GM19328 (cell line): ENCODE measurements at regions not wholly inside any gene's neighbourhood (a gene's known extent, or its start where the extent isn't known, plus 50 kb on each side); places are given as distances from the start of the nearest gene placed in this dataset.

Experiments
- ATAC-seq: cut with Tn5 transposase; IDR thresholded peaks from one replicate; pipeline ENCODE4 v1.9.1; 2021; ENCODE audit warnings: mild to moderate bottlenecking, moderate library complexity; ENCODE audit not compliant: unreplicated experiment

DNA sequence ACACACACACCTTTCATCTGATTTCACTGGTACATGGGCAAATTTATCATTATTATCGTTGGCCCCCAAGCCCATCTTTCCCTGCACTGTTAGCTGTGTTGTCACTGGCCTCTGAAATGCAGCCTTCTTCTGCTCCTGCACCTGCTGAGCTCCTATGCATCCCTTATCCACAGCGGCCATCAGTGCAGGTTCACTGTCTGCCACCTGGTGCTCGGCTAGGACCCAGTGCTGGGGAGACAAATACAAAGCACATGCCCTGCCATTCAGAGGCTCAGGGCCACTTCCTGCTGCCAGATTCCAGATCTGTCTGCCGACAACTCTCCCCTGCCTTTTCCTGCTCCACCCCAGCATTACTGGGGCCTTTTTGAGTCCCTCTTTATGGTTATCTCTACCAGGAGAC, 1205.4 kb downstream of the TBC1D22A start:
- no peak for ATAC-seq

DNA sequence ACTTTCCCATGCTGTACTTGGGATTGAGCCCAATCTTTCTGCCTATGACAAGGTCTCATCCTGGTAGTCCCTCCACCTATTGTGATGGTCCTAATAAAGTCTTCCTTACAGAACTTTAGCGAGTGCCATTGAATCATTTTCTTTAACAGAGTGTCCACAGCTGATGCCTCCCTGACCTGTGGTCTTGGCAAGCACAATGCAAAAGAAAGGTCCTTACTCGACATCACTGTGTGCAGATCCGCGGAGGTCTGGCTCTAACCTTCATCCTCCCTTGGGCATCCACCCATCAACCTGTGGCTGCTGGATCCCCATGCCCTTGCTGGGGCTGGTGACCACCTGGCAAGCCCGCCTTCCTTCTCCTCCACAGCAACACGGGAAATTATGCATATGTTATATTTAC, 1203.9 kb downstream of the TBC1D22A start:
- ATAC-seq = no peak

DNA sequence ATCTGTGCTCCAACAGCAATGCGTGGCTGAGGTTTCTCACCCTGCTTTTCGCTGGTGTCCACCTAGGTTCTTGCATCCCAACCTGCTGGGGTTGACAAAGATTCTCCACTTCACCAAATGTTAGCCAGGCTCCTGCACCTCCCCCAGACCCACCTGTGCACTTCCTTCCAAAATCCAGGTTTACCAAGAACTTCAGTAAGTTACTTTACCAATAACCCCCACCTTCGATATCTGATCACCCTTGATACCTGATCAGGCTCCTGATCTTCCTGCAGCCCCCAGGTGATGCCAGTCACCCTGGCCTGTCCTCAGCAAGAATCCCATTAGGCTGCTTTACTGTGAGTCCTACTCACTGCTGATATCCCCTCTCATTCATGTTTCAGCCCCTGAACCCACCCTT, 1203.4 kb downstream of the TBC1D22A start:
- ATAC-seq = no peak

DNA sequence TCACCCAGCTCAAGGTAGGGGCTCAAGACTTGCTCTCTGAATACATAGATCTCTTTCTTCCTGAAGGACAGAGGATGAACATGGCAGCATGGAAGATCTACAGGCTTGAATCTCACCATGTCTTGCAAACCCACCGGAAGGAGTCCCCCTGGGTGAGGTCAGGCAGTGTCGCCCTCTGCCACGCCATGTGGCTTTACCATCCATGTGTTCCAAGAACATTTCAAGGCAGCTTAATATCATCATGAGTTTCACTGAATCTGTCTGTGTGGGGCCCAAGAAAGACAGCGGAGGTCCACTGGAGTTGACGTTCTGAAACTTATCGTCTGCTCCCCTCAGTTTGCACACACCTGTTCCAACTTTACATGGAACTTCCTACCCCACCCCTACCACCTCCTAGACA, 1202.6 kb downstream of the TBC1D22A start:
- no peak for ATAC-seq

DNA sequence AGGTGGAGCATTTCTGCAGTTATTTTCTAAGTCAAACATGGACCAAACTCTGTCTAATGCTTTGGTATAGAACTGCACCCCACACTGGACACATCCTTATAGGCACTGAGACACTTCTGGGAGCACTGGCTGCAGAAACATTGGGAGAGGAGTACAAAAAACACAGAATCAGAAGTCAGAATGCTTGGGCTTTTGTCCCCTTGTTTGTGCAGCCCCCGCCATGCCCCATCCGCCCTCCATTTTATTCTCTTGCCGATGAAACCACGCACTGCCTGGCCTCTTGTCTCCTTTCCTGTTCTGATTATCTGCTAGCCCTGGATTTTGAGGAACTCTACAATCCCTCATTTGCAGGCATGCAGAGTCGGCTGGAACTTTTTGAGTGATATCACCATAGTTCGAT, 1201.2 kb downstream of the TBC1D22A start:
- ATAC-seq = no peak

GRCh38 chr22:47957649-47958048, 1195.2 kb downstream of the TBC1D22A start:
- no peak for ATAC-seq

GRCh38 chr22:47954107-47954506, 1191.7 kb downstream of the TBC1D22A start:
- ATAC-seq = no peak

GRCh38 chr22:47944941-47945340, 1182.5 kb downstream of the TBC1D22A start:
- ATAC-seq = no peak

- ATAC-seq = no peak
Measured at GRCh38 chr22:47943729-47944700, 1181.6 kb downstream of the TBC1D22A start.

DNA sequence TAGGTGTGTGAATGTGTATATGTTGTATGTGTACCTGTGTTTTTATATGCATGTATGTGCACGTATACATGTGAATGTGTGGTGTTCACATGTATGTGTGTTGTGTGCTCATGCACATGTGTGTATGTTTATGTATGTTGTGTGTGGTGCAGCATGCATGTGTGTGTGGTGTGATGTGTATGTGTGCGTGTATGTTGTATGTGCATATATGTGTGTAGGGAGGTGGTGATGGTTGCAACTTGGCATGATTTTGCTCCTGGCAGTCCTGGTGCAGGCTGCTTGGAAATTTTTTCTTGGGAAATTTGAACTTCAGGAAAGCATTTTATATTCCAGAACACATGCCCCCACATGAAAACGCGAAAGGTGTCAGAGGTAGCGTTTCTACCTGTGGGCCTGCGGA, 1177.8 kb downstream of the TBC1D22A start:
- no peak for ATAC-seq

DNA sequence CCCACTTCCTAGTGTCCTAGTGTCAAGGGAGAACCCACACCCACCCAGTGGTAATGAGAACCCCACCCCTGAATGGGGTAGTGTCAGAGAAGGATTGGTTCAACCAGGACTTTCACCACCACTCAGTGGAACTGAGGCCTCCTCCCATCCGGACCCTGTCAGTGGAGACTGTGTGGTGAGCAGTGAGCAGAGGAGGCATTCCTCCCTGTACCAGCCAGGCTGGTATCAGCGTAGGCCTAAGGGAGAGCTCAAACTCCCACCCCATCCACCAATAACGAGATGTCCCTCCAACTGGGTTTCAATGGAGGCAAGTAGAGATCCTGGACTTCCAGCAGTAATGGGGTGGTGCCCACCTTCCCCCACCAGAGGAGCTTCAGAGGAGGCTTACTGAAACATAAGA, 1171.4 kb downstream of the TBC1D22A start:
- no peak for ATAC-seq

- no peak for ATAC-seq
Measured at GRCh38 chr22:47933226-47933625, 1170.8 kb downstream of the TBC1D22A start.

GRCh38 chr22:47929646-47930185, 1167.3 kb downstream of the TBC1D22A start:
- ATAC-seq = no peak

GRCh38 chr22:47929073-47929472, 1166.6 kb downstream of the TBC1D22A start:
- ATAC-seq = no peak

DNA sequence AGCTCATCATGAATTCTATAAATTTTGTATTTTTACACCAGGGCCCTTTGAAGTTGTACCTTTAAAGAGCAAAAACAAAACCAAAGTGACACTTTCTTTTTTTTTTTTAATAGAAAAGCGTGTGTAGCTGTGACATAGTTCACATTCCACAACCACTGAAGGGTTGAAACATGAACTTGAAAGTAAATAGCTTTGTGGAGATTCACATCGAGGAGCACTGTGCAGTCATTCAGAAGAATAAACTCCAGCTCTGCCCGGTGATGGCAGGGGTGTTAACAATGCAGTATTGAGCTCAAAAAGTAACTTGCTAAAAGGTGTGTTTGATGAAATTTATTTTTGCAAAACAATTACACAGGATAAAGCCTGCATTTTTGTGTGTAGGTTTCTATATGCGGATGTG, 1166.2 kb downstream of the TBC1D22A start:
- no peak for ATAC-seq

- no peak for ATAC-seq
Measured at GRCh38 chr22:47927648-47928210, 1165.3 kb downstream of the TBC1D22A start.

DNA sequence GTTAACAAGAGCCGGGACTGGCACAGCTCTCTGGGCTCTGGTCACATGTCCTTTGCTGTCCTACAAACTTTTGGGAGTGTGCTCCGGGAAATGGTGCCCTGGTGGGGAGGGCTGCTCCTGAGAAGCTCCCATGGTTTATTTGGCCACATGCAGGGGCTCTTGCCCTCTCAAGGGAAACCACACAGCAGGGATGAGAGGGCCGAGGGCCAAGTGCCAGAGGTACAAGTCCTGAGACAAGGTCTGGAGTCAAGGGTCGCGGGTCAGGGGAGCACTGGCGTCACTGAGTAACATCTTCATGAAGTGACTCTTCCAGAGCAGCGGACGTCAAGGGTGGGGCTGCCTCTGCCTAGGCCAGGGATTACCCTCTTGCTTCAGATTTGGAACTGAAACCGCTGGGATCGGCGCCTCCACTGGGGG, 1160.6 kb downstream of the TBC1D22A start:
- no peak for ATAC-seq

DNA sequence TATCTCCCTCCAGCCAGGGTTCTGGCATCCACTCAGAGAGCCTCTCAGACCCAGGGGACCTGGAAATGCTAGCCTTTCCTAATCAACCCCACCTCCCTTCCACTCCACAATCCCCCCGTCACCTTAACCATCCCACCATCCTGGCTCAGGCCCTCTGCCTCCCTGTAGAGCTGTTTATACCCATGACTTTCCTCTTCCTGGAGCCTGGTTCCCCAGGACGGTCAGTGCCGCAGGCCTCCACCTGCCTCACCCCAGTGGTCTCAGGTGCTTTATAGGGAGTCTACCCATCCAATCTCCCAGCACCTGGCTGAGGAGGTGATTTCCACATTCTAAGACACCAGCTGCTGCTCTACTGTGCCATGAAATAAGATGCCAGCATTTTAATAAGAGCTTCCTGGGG, 1159.5 kb downstream of the TBC1D22A start:
- ATAC-seq = no peak

- ATAC-seq = no peak
Measured at GRCh38 chr22:47920380-47920959, 1158.0 kb downstream of the TBC1D22A start.

- no peak for ATAC-seq
Measured at GRCh38 chr22:47919893-47920292, 1157.4 kb downstream of the TBC1D22A start.

DNA sequence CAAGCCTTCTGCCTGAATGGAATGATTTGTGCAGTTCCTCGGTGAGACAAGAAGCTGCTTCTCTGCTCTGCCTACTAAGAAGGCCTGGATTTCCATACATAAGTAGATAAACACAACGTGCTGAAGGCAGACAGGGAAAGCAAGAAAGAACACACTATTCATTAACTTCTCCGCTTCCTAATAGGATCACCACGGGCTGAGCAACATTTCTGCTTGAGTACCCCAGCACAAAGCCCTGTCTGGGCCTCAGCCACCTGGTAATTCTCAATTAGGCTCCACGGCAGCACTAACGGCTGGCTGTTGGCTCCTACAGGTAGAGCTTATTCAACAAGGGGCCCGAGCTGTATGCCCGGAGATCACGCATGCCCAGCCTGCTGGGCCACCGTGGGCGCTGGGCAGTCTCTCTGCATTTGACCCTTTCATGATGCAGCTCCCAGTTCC, 1156.6 kb downstream of the TBC1D22A start:
- no peak for ATAC-seq
